Prostate gland (tissue), 2 donors: ENCODE measurements at regions not wholly inside any gene's neighbourhood (a gene's known extent, or its start where the extent isn't known, plus 50 kb on each side); places are given as distances from the start of the nearest gene placed in this dataset.

Experiments used
- POLR2AphosphoS5 ChIP-seq: sonication (generic); formaldehyde crosslinking; IDR thresholded peaks from one replicate; pipeline ENCODE4 v1.6.1; 2017; ENCODE audit warnings: antibody characterized with exemption
- TF ChIP-seq, protein P1 (sequence below), 4 experiments: fragments of 200-600 bp in 2 of 4; fragments of 450-650 bp in 2 of 4; sonication (generic) in 2 of 4; IDR thresholded peaks; 1 replicate in 3 of 4; 2 replicates in 1 of 4; pipeline ENCODE4 v1.5.1; 2016 to 2019; ENCODE audit warnings: antibody characterized with exemption in 4 of 4, mild to moderate bottlenecking in 2 of 4, moderate library complexity in 2 of 4

DNA sequence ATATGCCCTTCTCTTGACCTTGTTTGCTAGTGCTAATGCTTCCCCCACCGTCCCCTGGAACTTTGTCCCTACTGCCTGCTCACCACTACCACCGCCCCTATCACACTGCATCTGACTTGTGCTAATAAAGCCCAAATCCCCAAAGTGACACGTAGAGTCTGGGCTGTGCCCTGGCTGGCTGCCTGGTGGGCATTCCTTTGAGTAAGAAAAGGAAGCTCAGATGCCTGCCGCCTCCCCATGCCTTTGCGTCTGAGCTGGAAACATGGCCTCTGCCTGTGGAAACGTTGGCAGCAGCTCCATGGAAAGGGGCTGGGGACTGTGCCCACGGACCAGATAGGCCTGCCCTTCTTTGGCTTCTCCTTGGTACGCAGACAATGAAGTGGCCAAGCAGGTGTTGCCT, 138.3 kb downstream of the CYP26A1 start:
- TF ChIP-seq, protein P1, sequence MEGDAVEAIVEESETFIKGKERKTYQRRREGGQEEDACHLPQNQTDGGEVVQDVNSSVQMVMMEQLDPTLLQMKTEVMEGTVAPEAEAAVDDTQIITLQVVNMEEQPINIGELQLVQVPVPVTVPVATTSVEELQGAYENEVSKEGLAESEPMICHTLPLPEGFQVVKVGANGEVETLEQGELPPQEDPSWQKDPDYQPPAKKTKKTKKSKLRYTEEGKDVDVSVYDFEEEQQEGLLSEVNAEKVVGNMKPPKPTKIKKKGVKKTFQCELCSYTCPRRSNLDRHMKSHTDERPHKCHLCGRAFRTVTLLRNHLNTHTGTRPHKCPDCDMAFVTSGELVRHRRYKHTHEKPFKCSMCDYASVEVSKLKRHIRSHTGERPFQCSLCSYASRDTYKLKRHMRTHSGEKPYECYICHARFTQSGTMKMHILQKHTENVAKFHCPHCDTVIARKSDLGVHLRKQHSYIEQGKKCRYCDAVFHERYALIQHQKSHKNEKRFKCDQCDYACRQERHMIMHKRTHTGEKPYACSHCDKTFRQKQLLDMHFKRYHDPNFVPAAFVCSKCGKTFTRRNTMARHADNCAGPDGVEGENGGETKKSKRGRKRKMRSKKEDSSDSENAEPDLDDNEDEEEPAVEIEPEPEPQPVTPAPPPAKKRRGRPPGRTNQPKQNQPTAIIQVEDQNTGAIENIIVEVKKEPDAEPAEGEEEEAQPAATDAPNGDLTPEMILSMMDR (IDR thresholded peaks at IDR 0.05) = no peak
- no peak for TF ChIP-seq POLR2AphosphoS5
